NCI-H2196 treated with DMSO at 0.1 percent for 48 hours (cell line): ENCODE measurements at regions not wholly inside any gene's neighbourhood (a gene's known extent, or its start where the extent isn't known, plus 50 kb on each side); places are given as distances from the start of the nearest gene placed in this dataset.

Source experiments
- DNase-seq: peaks from one replicate; lab custom pipeline; 2025; ENCODE audit not compliant: unreplicated experiment; lab: John Stamatoyannopoulos, UW

GRCh38 chr3:40642812-40643211 is 118.1 kb downstream of the ZNF621 start:
- no peak for DNase-seq

- no peak for DNase-seq
Observed at GRCh38 chr3:40645883-40646282, 121.1 kb downstream of the ZNF621 start.

GRCh38 chr3:40649346-40649745 is 124.6 kb downstream of the ZNF621 start:
- DNase-seq: no peak

GRCh38 chr3:40652072-40652471 is 127.3 kb downstream of the ZNF621 start:
- no peak for DNase-seq

- no peak for DNase-seq
Observed at GRCh38 chr3:40653001-40653400, 128.2 kb downstream of the ZNF621 start.

GRCh38 chr3:40653878-40654277 is 129.1 kb downstream of the ZNF621 start:
- no peak for DNase-seq

GRCh38 chr3:40655551-40655950 is 130.8 kb downstream of the ZNF621 start:
- no peak for DNase-seq

GRCh38 chr3:40657623-40658022 is 132.9 kb downstream of the ZNF621 start:
- DNase-seq: no peak

GRCh38 chr3:40658305-40658704 is 133.5 kb downstream of the ZNF621 start:
- DNase-seq: no peak

- DNase-seq: no peak
Observed at GRCh38 chr3:40660554-40660953, 135.8 kb downstream of the ZNF621 start.

- no peak for DNase-seq
Observed at GRCh38 chr3:40661284-40661683, 136.5 kb downstream of the ZNF621 start.

GRCh38 chr3:40663280-40663679 is 138.5 kb downstream of the ZNF621 start:
- DNase-seq: no peak

GRCh38 chr3:40669176-40669575 is 144.4 kb downstream of the ZNF621 start:
- no peak for DNase-seq

GRCh38 chr3:40672861-40673260 is 148.1 kb downstream of the ZNF621 start:
- no peak for DNase-seq

GRCh38 chr3:40677321-40677720 is 152.6 kb downstream of the ZNF621 start:
- DNase-seq: no peak

GRCh38 chr3:40677749-40678148 is 153.0 kb downstream of the ZNF621 start:
- no peak for DNase-seq

GRCh38 chr3:40679290-40679689 is 154.5 kb downstream of the ZNF621 start:
- DNase-seq: no peak

GRCh38 chr3:40680685-40681657 is 156.2 kb downstream of the ZNF621 start:
- no peak for DNase-seq

- DNase-seq: no peak
Observed at GRCh38 chr3:40681658-40682055, 156.9 kb downstream of the ZNF621 start.

GRCh38 chr3:40689837-40690236 is 165.1 kb downstream of the ZNF621 start:
- no peak for DNase-seq

GRCh38 chr3:40690749-40691451 is 166.1 kb downstream of the ZNF621 start:
- DNase-seq: peak; percentile 18

GRCh38 chr3:40691452-40691861 is 166.7 kb downstream of the ZNF621 start:
- DNase-seq: peak; percentile 8
